PC-3 (cell line): ENCODE measurements at regions not wholly inside any gene's neighbourhood (a gene's known extent, or its start where the extent isn't known, plus 50 kb on each side); places are given as distances from the start of the nearest gene placed in this dataset.

Source experiments
- CTCF ChIP-seq: fragments of 300-600 bp; sonication (generic); conservative IDR thresholded peaks from 2 replicates; pipeline ENCODE4 v1.5.1; 2017; ENCODE audit warnings: antibody characterized with exemption, low read depth, mild to moderate bottlenecking, low read length
- EZH2 ChIP-seq: fragments of 300-600 bp; sonication (generic); IDR thresholded peaks from one replicate; pipeline ENCODE4 v1.6.1; 2017; ENCODE audit warnings: antibody characterized with exemption, mild to moderate bottlenecking, low read length; ENCODE audit not compliant: unreplicated experiment
- EZH2phosphoT487 ChIP-seq: fragments of 300-600 bp; sonication (generic); IDR thresholded peaks from 2 replicates; pipeline ENCODE4 v1.6.1; 2018; ENCODE audit warnings: mild to moderate bottlenecking, antibody characterized with exemption, low read length, borderline replicate concordance

GRCh38 chr1:106526650-106527049 is 529.8 kb upstream of the PRMT6 start:
- TF ChIP-seq CTCF (no peak), EZH2 (no peak), EZH2phosphoT487 (no peak)
